Heart left ventricle (tissue), 13 donors: ENCODE measurements at regions not wholly inside any gene's neighbourhood (a gene's known extent, or its start where the extent isn't known, plus 50 kb on each side); places are given as distances from the start of the nearest gene placed in this dataset.

Experiments used
- CTCF ChIP-seq, 12 donors: fragments of 200-600 bp; sonication (generic) in 4 of 12; IDR thresholded peaks; one replicate each; pipeline versions ENCODE4 v1.5.0 to v1.8.0; 2018 to 2022; ENCODE audit warnings: antibody characterized with exemption in 12 of 12, mild to moderate bottlenecking in 5 of 12
- POLR2A ChIP-seq, 2 donors: fragments of 450-650 bp; IDR thresholded peaks; one replicate each; pipeline ENCODE4 v1.6.1; 2017; ENCODE audit warnings: antibody characterized with exemption in 2 of 2, mild to moderate bottlenecking in 2 of 2, moderate library complexity in 2 of 2
- donor health status: ischemic (EF 13 %, LVEDD 7.1; RV severe dilation, severe dysfunction).
- donor health status: DM: no; HTN: yes; CAD: no.
- donor health status: DM: no; HTN: no; CAD: no.
- donor health status: ischemic (EF 25% LVEDD 6.9; RV normal size, moderate dysfunction).
- donor health status: ischemic (EF 25% LVEDD 5.7; RV mildly dilated, moderate dysfunction).
- donor health status: ischemic (EF 35%, LVEDD 5.7; RV mildly dilated, moderate dysfunction).
- donor health status: nonischemic (EF 11% LVEDD 7.7; RV severe dilation, severe dysfunction).
- donor health status: DM: yes; HTN: yes; CAD: no.
- donor health status: PGD.
- donor health status: ischemic (EF 29% LVEDD 5.4; RV normal size, mild dysfunction).
- donor health status: nonischemic (EF 23%, LVEDD 6.1; RV moderate dilation, normal function).

GRCh38 chr2:144304202-144304601 is 215.7 kb downstream of the ZEB2 start:
- TF ChIP-seq CTCF (IDR thresholded peaks at IDR 0.05) (no peak), POLR2A (IDR thresholded peaks at IDR 0.05) (no peak)
